ENCODE measurements at regions not wholly inside any gene's neighbourhood (a gene's known extent, or its start where the extent isn't known, plus 50 kb on each side); places are given as distances from the start of the nearest gene placed in this dataset.

DNA sequence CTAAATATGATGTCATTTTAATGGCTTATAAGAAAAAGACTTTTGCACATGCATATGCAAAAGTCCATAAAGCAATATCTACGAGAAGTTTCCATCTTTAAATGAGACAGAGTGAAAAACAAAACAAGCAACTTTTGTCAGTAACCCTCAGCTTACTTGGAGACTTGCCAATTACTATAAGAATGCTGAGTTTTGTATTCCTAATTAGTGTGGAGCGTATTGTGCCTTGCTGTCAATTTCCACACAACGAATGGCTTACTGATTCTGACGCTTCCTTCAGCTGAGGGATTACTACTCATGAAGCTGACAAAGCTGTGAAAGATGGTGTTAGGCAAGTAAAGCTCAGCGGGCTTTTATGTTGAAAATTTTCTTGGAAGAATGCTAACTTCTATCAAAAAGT lies 440.4 kb upstream of the ADAMTS5 start:
- Histone ChIP-seq H3K36me3 (replicated peaks; ENCODE audit: insufficient read depth, low read depth) (no peaks in the 10 kb centered on the region), H4K20me1 (ENCODE audit: insufficient read depth, poor library complexity, severe bottlenecking) (no peaks in the 10 kb centered on the region), H2AFZ (no peak overlapping the region), H3K27me3 (no peaks in the 10 kb centered on the region), H3K4me3 (no peak overlapping the region), H3K79me2 (no peaks in the 10 kb centered on the region), H3K9me3 (ENCODE audit: low read depth) (no peaks in the 10 kb centered on the region), H3K4me1 (ENCODE audit: insufficient read depth) (no peaks in the 10 kb centered on the region), H3K4me2 (no peak overlapping the region), H3K27ac (no peak overlapping the region), H3K9me2 (replicated peaks; ENCODE audit: insufficient read depth) (no peaks in the 10 kb centered on the region)
- 74% methylated on average over 5 of the region's 5 CpGs for WGBS (ENCODE audit: low lambda C conversion rate, missing lambda C conversion rate)
- no peak for TF ChIP-seq EZH2 (IDR thresholded peaks at IDR 0.05; ENCODE audit: borderline replicate concordance)
- DNase-seq (ENCODE audit: low spot score): no peak

DNA sequence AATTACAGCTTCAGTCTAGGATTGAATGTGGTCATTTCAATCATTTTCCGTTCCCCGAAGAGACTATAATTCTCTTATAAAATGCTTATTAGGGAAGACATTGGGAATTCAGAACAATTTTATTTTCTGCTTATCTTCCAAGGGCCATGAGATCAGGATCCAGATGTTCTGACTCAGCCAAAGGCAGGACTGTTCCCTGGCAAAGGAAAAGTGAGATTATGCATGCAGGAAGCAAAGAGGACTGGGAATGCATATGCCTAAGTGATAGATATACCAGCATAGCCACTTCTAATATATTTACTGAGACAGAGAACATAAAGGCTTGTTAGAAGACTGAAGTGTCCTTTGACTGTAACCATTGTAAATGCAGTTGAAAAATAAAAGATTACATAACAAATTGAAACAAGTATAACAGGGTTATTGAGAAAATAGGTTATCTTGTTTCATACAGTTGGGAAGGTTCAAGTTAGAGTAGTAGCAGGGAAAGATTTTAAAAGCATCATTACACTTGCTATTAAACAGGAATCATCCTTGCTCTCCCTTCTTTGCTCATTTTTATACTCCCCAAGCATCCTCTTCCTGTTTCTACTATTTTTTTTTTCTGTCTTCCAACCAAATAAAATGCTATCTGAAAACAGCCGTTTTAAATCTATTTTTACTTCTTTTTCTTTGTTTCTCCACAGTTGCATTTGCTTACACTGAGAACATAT lies 439.6 kb upstream of the ADAMTS5 start:
- Histone ChIP-seq H2AFZ (no peak overlapping the region), H3K9me2 (replicated peaks; ENCODE audit: insufficient read depth) (no peaks in the 10 kb centered on the region), H3K79me2 (no peaks in the 10 kb centered on the region), H3K4me1 (ENCODE audit: insufficient read depth) (no peaks in the 10 kb centered on the region), H3K4me3 (no peak overlapping the region), H3K27ac (peak overlapping the region; percentile 2), H3K4me2 (peak overlapping the region; percentile 30), H3K36me3 (replicated peaks; ENCODE audit: insufficient read depth, low read depth) (no peaks in the 10 kb centered on the region), H4K20me1 (ENCODE audit: insufficient read depth, poor library complexity, severe bottlenecking) (no peaks in the 10 kb centered on the region), H3K27me3 (no peaks in the 10 kb centered on the region), H3K9me3 (ENCODE audit: low read depth) (no peaks in the 10 kb centered on the region)
- 67% methylated on average over 3 of the region's 3 CpGs for WGBS (ENCODE audit: low lambda C conversion rate, missing lambda C conversion rate)
- TF ChIP-seq, protein P1, sequence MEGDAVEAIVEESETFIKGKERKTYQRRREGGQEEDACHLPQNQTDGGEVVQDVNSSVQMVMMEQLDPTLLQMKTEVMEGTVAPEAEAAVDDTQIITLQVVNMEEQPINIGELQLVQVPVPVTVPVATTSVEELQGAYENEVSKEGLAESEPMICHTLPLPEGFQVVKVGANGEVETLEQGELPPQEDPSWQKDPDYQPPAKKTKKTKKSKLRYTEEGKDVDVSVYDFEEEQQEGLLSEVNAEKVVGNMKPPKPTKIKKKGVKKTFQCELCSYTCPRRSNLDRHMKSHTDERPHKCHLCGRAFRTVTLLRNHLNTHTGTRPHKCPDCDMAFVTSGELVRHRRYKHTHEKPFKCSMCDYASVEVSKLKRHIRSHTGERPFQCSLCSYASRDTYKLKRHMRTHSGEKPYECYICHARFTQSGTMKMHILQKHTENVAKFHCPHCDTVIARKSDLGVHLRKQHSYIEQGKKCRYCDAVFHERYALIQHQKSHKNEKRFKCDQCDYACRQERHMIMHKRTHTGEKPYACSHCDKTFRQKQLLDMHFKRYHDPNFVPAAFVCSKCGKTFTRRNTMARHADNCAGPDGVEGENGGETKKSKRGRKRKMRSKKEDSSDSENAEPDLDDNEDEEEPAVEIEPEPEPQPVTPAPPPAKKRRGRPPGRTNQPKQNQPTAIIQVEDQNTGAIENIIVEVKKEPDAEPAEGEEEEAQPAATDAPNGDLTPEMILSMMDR (IDR thresholded peaks at IDR 0.05; ENCODE audit: poor library complexity): no peak
- TF ChIP-seq EZH2 (IDR thresholded peaks at IDR 0.05; ENCODE audit: borderline replicate concordance): no peak
- no peak for TF ChIP-seq EZH2phosphoT487 (IDR thresholded peaks at IDR 0.05; ENCODE audit: low read depth, severe bottlenecking, unreplicated experiment)
- no peak for DNase-seq (ENCODE audit: low spot score)

DNA sequence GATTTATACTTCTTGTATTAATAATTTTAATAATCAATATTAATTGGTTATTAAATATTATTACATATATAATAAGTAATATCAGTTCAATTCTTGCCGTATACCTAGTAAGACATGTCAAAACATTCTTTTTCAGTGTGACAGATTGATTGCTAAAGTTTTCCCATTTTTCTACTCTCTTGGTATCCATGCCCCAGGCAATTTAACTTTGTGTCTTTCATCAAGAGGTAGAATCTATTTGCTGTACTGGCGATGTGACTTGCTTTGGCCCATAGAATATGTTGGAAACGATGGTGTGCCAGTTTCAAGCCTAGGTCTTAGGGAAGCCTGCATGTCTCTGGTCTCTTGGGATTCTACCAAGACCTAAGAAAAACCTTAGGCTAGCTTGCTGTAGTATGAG lies 436.1 kb upstream of the ADAMTS5 start:
- H3K4me3 ChIP-seq: no peak overlapping the region
- no peak overlapping the region for H2AFZ ChIP-seq
- no peak overlapping the region for H3K4me2 ChIP-seq
- H4K20me1 ChIP-seq (ENCODE audit: insufficient read depth, poor library complexity, severe bottlenecking): no peaks in the 10 kb centered on the region
- no peaks in the 10 kb centered on the region for H3K9me3 ChIP-seq (ENCODE audit: low read depth)
- no peaks in the 10 kb centered on the region for H3K27me3 ChIP-seq
- TF ChIP-seq, protein P1 (IDR thresholded peaks at IDR 0.05; ENCODE audit: poor library complexity): no peak
- TF ChIP-seq EZH2phosphoT487 (IDR thresholded peaks at IDR 0.05; ENCODE audit: low read depth, severe bottlenecking, unreplicated experiment) (no peak), EZH2 (IDR thresholded peaks at IDR 0.05; ENCODE audit: borderline replicate concordance) (no peak)
- no peaks in the 10 kb centered on the region for H3K36me3 ChIP-seq (replicated peaks; ENCODE audit: insufficient read depth, low read depth)
- no peak for DNase-seq (ENCODE audit: low spot score)
- H3K4me1 ChIP-seq (ENCODE audit: insufficient read depth): no peaks in the 10 kb centered on the region
- WGBS (ENCODE audit: low lambda C conversion rate, missing lambda C conversion rate): 88% methylated on average over 3 of the region's 3 CpGs
- no peaks in the 10 kb centered on the region for H3K9me2 ChIP-seq (replicated peaks; ENCODE audit: insufficient read depth)
- H3K79me2 ChIP-seq: no peaks in the 10 kb centered on the region
- H3K27ac ChIP-seq: no peak overlapping the region

DNA sequence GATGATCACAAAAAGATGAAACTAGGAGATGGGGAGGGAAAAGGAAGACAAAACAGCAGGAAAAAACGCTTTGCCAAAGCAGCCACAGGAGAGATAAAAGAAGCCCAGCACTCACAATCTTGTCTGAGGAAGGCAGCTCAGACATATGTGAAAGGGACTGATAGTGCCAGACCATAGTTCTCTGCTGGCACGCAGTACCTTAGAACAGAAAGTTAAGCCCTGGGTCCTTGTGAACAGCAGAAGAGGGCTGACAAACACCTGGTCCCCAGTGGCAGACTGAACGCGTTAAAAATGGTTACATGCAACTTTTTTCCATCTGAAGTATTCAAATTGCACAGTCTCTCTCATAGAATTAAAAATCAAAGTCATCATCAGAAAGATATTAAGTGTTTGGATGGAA lies 433.2 kb upstream of the ADAMTS5 start:
- Histone ChIP-seq H3K79me2 (no peaks in the 10 kb centered on the region), H4K20me1 (ENCODE audit: insufficient read depth, poor library complexity, severe bottlenecking) (no peaks in the 10 kb centered on the region), H3K4me3 (no peak overlapping the region), H3K27ac (no peak overlapping the region), H3K4me1 (ENCODE audit: insufficient read depth) (no peaks in the 10 kb centered on the region), H3K9me3 (ENCODE audit: low read depth) (no peaks in the 10 kb centered on the region), H3K4me2 (no peak overlapping the region), H3K27me3 (no peaks in the 10 kb centered on the region), H3K36me3 (replicated peaks; ENCODE audit: insufficient read depth, low read depth) (no peaks in the 10 kb centered on the region), H3K9me2 (replicated peaks; ENCODE audit: insufficient read depth) (no peaks in the 10 kb centered on the region), H2AFZ (no peak overlapping the region)
- 67% methylated on average over 4 of the region's 4 CpGs for WGBS (ENCODE audit: low lambda C conversion rate, missing lambda C conversion rate)
- DNase-seq (ENCODE audit: low spot score): no peak
- no peak for TF ChIP-seq EZH2 (IDR thresholded peaks at IDR 0.05; ENCODE audit: borderline replicate concordance)
- TF ChIP-seq, protein P1 (IDR thresholded peaks at IDR 0.05; ENCODE audit: poor library complexity): no peak
- no peak for TF ChIP-seq EZH2phosphoT487 (IDR thresholded peaks at IDR 0.05; ENCODE audit: low read depth, severe bottlenecking, unreplicated experiment)
